B cell (primary cell): ENCODE measurements at regions not wholly inside any gene's neighbourhood (a gene's known extent, or its start where the extent isn't known, plus 50 kb on each side); places are given as distances from the start of the nearest gene placed in this dataset.

Experiments
- ATAC-seq: fragments of 200-7000 bp; cut with Tn5 transposase; one replicate; pipeline ENCODE4 v1.10.0; 2021; ENCODE audit warnings: low read depth, mild to moderate bottlenecking, moderate number of reproducible peaks, moderate library complexity
- CTCF ChIA-PET: fragments of 350-600 bp; sonication (Branson Sonifier 250); formaldehyde crosslinking; loops from one replicate; lab custom pipeline; 2021; ENCODE audit warnings: antibody characterized with exemption, inconsistent platforms; lab: Charles Lee
- POLR2A ChIA-PET: fragments of 350-600 bp; sonication (Branson Sonifier 250); formaldehyde crosslinking; loops from one replicate; lab custom pipeline; 2021; ENCODE audit warnings: antibody characterized with exemption; lab: Charles Lee
- DNase-seq: peaks from one replicate; pipeline ENCODE4 v3.0.0; 2013
- H2AFZ ChIP-seq: 2 replicates; pipeline ENCODE4 v1.6.1; 2012; ENCODE audit warnings: mild to moderate bottlenecking, low read depth, low read length; ENCODE audit not compliant: insufficient read depth, poor library complexity, severe bottlenecking
- H3K27ac ChIP-seq, 2 donors: 1 replicate in 1 of 2; 2 replicates in 1 of 2; pipeline ENCODE4 v1.5.1; 2012 to 2013; ENCODE audit warnings: low read length in 2 of 2, mild to moderate bottlenecking in 2 of 2, moderate library complexity in 1 of 2
- H3K27me3 ChIP-seq, 4 experiments: fragments of 200-600 bp in 1 of 4; sonication (generic) in 1 of 4; replicated peaks in 1 of 4; 1 replicate in 2 of 4; 2 replicates in 2 of 4; pipeline versions ENCODE4 v1.6.1 to v1.7.0; 2013 to 2016; ENCODE audit warnings: low read length in 3 of 4, mild to moderate bottlenecking in 2 of 4, mixed read lengths in 1 of 4, moderate library complexity in 1 of 4; ENCODE audit not compliant: insufficient read depth in 4 of 4, control insufficient read depth in 3 of 4; ENCODE audit errors: control extremely low read depth in 1 of 4
- H3K36me3 ChIP-seq, 2 experiments: replicated peaks in 1 of 2; 1 replicate in 1 of 2; 2 replicates in 1 of 2; pipeline versions ENCODE4 v1.6.1 to v1.7.1; 2013; ENCODE audit warnings: low read length in 1 of 2; ENCODE audit not compliant: insufficient read depth in 2 of 2, control insufficient read depth in 1 of 2; ENCODE audit errors: control extremely low read depth in 1 of 2, extremely low read depth in 1 of 2
- H3K4me1 ChIP-seq, 2 donors: fragments of 200-600 bp in 1 of 2; sonication (generic) in 1 of 2; 1 replicate in 1 of 2; 2 replicates in 1 of 2; pipeline versions ENCODE4 v1.5.1 to v1.6.1; 2013 to 2017; ENCODE audit warnings: low read length in 2 of 2; ENCODE audit not compliant: control insufficient read depth in 2 of 2, insufficient read depth in 2 of 2
- H3K4me2 ChIP-seq: replicated peaks from 2 replicates; pipeline ENCODE3; 2012; ENCODE audit warnings: mild to moderate bottlenecking, low read depth, low read length; ENCODE audit not compliant: poor library complexity, severe bottlenecking
- H3K4me3 ChIP-seq, 5 experiments: fragments of 200-600 bp in 1 of 5; sonication (generic) in 1 of 5; 1 replicate in 3 of 5; 2 replicates in 2 of 5; pipeline versions ENCODE4 v1.5.1 to v1.7.0; 2011 to 2016; ENCODE audit warnings: low read length in 4 of 5, mild to moderate bottlenecking in 4 of 5, low read depth in 2 of 5, control low read depth in 1 of 5, moderate library complexity in 1 of 5; ENCODE audit not compliant: insufficient read depth in 1 of 5; ENCODE audit errors: control extremely low read depth in 1 of 5, extremely low read depth in 1 of 5
- H3K79me2 ChIP-seq: fragments of 200-600 bp; sonication (generic); one replicate; pipeline ENCODE4 v1.6.0; 2016; ENCODE audit warnings: low read length; ENCODE audit not compliant: control insufficient read depth, insufficient read depth
- H3K9ac ChIP-seq: fragments of 200-600 bp; sonication (generic); 2 replicates; pipeline ENCODE4 v1.6.1; 2017; ENCODE audit warnings: mild to moderate bottlenecking, low read length, moderate library complexity
- H3K9me3 ChIP-seq, 3 donors: one replicate each; pipeline versions ENCODE4 v1.6.1 to v1.7.1; 2013; ENCODE audit warnings: low read length in 2 of 3; ENCODE audit not compliant: control insufficient read depth in 2 of 3, insufficient read depth in 1 of 3; ENCODE audit errors: control extremely low read depth in 1 of 3
- H4K20me1 ChIP-seq: 2 replicates; pipeline ENCODE4 v1.6.0; 2012; ENCODE audit warnings: mild to moderate bottlenecking, low read length; ENCODE audit not compliant: insufficient read depth, control insufficient read depth, poor library complexity, severe bottlenecking
- H3K27ac Mint-ChIP-seq: one replicate; pipeline ENCODE4 v1.8.0; 2021; ENCODE audit warnings: mixed read lengths
- H3K27me3 Mint-ChIP-seq: one replicate; pipeline ENCODE4 v1.8.0; 2021; ENCODE audit warnings: mixed read lengths
- H3K4me1 Mint-ChIP-seq: one replicate; pipeline ENCODE4 v1.8.0; 2021; ENCODE audit warnings: mixed read lengths
- H3K4me3 Mint-ChIP-seq: one replicate; pipeline ENCODE4 v1.8.0; 2021; ENCODE audit warnings: mixed read lengths
- H3K9me3 Mint-ChIP-seq: one replicate; pipeline ENCODE4 v1.8.0; 2022; ENCODE audit warnings: mixed read lengths; ENCODE audit not compliant: insufficient read depth
- CTCF ChIP-seq: fragments of 200-600 bp; IDR thresholded peaks from one replicate; pipeline ENCODE4 v1.8.0; 2022; ENCODE audit warnings: antibody characterized with exemption, mild to moderate bottlenecking
- EZH2 ChIP-seq: IDR thresholded peaks from 2 replicates; pipeline ENCODE4 v1.6.1; 2012; ENCODE audit warnings: borderline replicate concordance, low read depth, mild to moderate bottlenecking, moderate library complexity, low read length; ENCODE audit not compliant: insufficient read depth, poor library complexity, severe bottlenecking
- WGBS: methylation state at CpG from one replicate; pipeline ENCODE4 v1.1.5; 2013; ENCODE audit warnings: missing lambda C conversion rate; ENCODE audit not compliant: insufficient coverage; 5-methylcytosine and 5-hydroxymethylcytosine counted together
- intact Hi-C: fragments of 100-400 bp; cut with micrococcal nuclease; formaldehyde crosslinking; loops from one replicate; pipeline ENCODE4 v1.10.0; 2022

- intact Hi-C loops: no loop called here
Measured at GRCh38 chr15:68525815-68526214, 53.0 kb upstream of the CORO2B start.

GRCh38 chr15:68526269-68526668 is 52.5 kb upstream of the CORO2B start:
- Mint-ChIP-seq H3K27ac (no peak overlapping the region), H3K9me3 (no peaks in the 10 kb centered on the region), H3K4me3 (no peak overlapping the region), H3K4me1 (peaks cover 12% of the 10 kb centered on the region), H3K27me3 (peaks cover 16% of the 10 kb centered on the region)
- Histone ChIP-seq H3K27me3 (peaks cover 0 to 10% (median 2%) of the 10 kb centered on the region in 4 experiments), H3K9ac (no peak overlapping the region), H3K4me2 (no peak overlapping the region), H3K27ac (no peak overlapping the region), H3K36me3 (no peaks in the 10 kb centered on the region), H3K4me1 (peaks cover 2 to 11% of the 10 kb centered on the region in 2 donors), H2AFZ (no peak overlapping the region), H3K9me3 (peaks cover 2 to 9% (median 4%) of the 10 kb centered on the region in 3 donors), H3K79me2 (no peaks in the 10 kb centered on the region), H3K4me3 (no peak overlapping the region), H4K20me1 (no peaks in the 10 kb centered on the region)
- ChIA-PET POLR2A (no interaction called here), CTCF (no interaction called here)
- ATAC-seq (no peak), DNase-seq (no peak)
- intact Hi-C loops: no loop called here
- TF ChIP-seq EZH2: no peak
- no peak for TF ChIP-seq CTCF

More at GRCh38 chr15:68525815-68526214, 53.0 kb upstream of the CORO2B start:
- peaks cover 12% of the 10 kb centered on the region for H3K4me1 Mint-ChIP-seq
- peaks cover 16% of the 10 kb centered on the region for H3K27me3 Mint-ChIP-seq
- Histone ChIP-seq H3K9ac (no peak overlapping the region), H3K79me2 (no peaks in the 10 kb centered on the region), H3K4me3 (no peak overlapping the region), H3K4me2 (no peak overlapping the region), H3K36me3 (no peaks in the 10 kb centered on the region), H4K20me1 (no peaks in the 10 kb centered on the region), H3K27ac (no peak overlapping the region), H3K4me1 (peaks cover 2 to 11% of the 10 kb centered on the region in 2 donors), H3K27me3 (peaks cover 0 to 10% (median 2%) of the 10 kb centered on the region in 4 experiments), H2AFZ (no peak overlapping the region), H3K9me3 (peaks cover 1 to 4% (median 2%) of the 10 kb centered on the region in 3 donors)
- H3K27ac Mint-ChIP-seq: no peak overlapping the region
- ChIA-PET CTCF (interaction anchor here (0.9 kb wide), 1 partner anchor 8 kb away, joined by 3 read pairs; no protein-coding TSS in a partner anchor), POLR2A (no interaction called here)
- ATAC-seq: no peak
- no peak overlapping the region for H3K4me3 Mint-ChIP-seq
- DNase-seq: no peak
- H3K9me3 Mint-ChIP-seq: no peaks in the 10 kb centered on the region
- WGBS: no CpG with 5 or more reads among the region's 3 CpGs
- no peak for TF ChIP-seq EZH2
- TF ChIP-seq CTCF: no peak
